K562 (cell line): ENCODE measurements at regions not wholly inside any gene's neighbourhood (a gene's known extent, or its start where the extent isn't known, plus 50 kb on each side); places are given as distances from the start of the nearest gene placed in this dataset.

ENCODE experiments used
- ATAC-seq: fragments of 200-7000 bp; cut with Tn5 transposase; 3 replicates; pipeline ENCODE4 v1.9.1; 2020; ENCODE audit warnings: moderate library complexity
- BruUV-seq: library from RNA; stranded (reverse); fragments of 400-500 nt; replicated peaks from 2 replicates; lab custom pipeline; 2021; lab: Mats Ljungman, UMichigan
- CTCF ChIA-PET: fragments of 300-600 bp; formaldehyde crosslinking; extraction: SDS; loops from one replicate; lab custom pipeline; 2021; ENCODE audit warnings: low intra/inter-chr PET ratio; lab: Yijun Ruan, JAX
- POLR2A ChIA-PET: fragments of 300-600, 350-650 bp; sonication (Branson Sonifier 250); formaldehyde crosslinking; extraction: SDS; loops from one replicate; lab custom pipeline; 2021; ENCODE audit warnings: antibody characterized with exemption, inconsistent platforms; lab: Yijun Ruan, JAX
- DNase-seq, 4 experiments: peaks; one replicate each; pipeline versions ENCODE4 v3.0.0 to v3.0.0-alpha.2; 2011 to 2018; ENCODE audit warnings: low spot score in 3 of 4, mixed read lengths in 3 of 4; ENCODE audit errors: extremely low read depth in 1 of 4
- FAIRE-seq: peaks from 2 replicates; lab custom pipeline; 2011; peaks lifted over from hg19 to GRCh38; lab: Jason Lieb, UNC
- H2AFZ ChIP-seq: 2 replicates; pipeline ENCODE4 v1.6.0; 2011; ENCODE audit warnings: low read depth, low read length, control low read depth, inconsistent platforms
- H3K27ac ChIP-seq: fragments of 200-600 bp; 3 replicates; pipeline ENCODE4 v1.8.0; 2011; ENCODE audit warnings: low read depth, mild to moderate bottlenecking, control low read depth, inconsistent platforms, low read length, moderate library complexity, mixed read lengths; ENCODE audit errors: extremely low read depth
- H3K27me3 ChIP-seq, 2 experiments: fragments of 300-600 bp in 1 of 2; 2 replicates in 1 of 2; 3 replicates in 1 of 2; pipeline versions ENCODE4 v1.6.0 to v1.8.0; 2011; ENCODE audit warnings: inconsistent platforms in 2 of 2, low read length in 2 of 2, mild to moderate bottlenecking in 1 of 2, mixed read lengths in 1 of 2, moderate library complexity in 1 of 2; ENCODE audit not compliant: control insufficient read depth in 2 of 2, insufficient read depth in 2 of 2
- H3K36me3 ChIP-seq: fragments of 300-600 bp; 3 replicates; pipeline ENCODE4 v1.8.0; 2011; ENCODE audit warnings: mild to moderate bottlenecking, low read length, inconsistent platforms; ENCODE audit not compliant: control insufficient read depth, insufficient read depth
- H3K4me1 ChIP-seq, 2 experiments: fragments of 200-600 bp in 1 of 2; replicated peaks in 1 of 2; 2 replicates in 1 of 2; 3 replicates in 1 of 2; pipeline versions ENCODE4 v1.5.1 to v1.8.0; 2011; ENCODE audit warnings: inconsistent platforms in 2 of 2, low read length in 2 of 2, mild to moderate bottlenecking in 1 of 2, mixed read lengths in 1 of 2, moderate library complexity in 1 of 2; ENCODE audit not compliant: control insufficient read depth in 2 of 2, insufficient read depth in 2 of 2
- H3K4me2 ChIP-seq: 2 replicates; pipeline ENCODE4 v1.6.1; 2011; ENCODE audit warnings: low read length, control low read depth, inconsistent platforms, mixed read lengths; ENCODE audit not compliant: insufficient read depth
- H3K4me3 ChIP-seq: fragments of 200-600 bp; sonication (generic), shearing (Covaris generic); 2 replicates; pipeline ENCODE4 v1.5.1; 2016; ENCODE audit warnings: control low read depth, inconsistent platforms
- H3K79me2 ChIP-seq: fragments of 200-600 bp; 3 replicates; pipeline ENCODE4 v1.8.0; 2011; ENCODE audit warnings: low read length, inconsistent platforms; ENCODE audit not compliant: control insufficient read depth, insufficient read depth
- H3K9ac ChIP-seq, 2 experiments: 2 replicates each; pipeline versions ENCODE4 v1.6.0 to v1.6.1; 2011; ENCODE audit warnings: low read depth in 2 of 2, low read length in 2 of 2, control low read depth in 1 of 2, inconsistent platforms in 1 of 2, mild to moderate bottlenecking in 1 of 2, mixed read lengths in 1 of 2; ENCODE audit not compliant: insufficient read depth in 1 of 2
- H3K9me1 ChIP-seq: one replicate; pipeline ENCODE4 v1.6.0; 2011; ENCODE audit warnings: inconsistent platforms, mild to moderate bottlenecking, low read length, moderate library complexity; ENCODE audit not compliant: control insufficient read depth, insufficient read depth
- H3K9me3 ChIP-seq: replicated peaks from 2 replicates; pipeline ENCODE4 v1.5.1; 2011; ENCODE audit warnings: low read depth, low read length, inconsistent platforms; ENCODE audit not compliant: control insufficient read depth, insufficient read depth
- H4K20me1 ChIP-seq: replicated peaks from 2 replicates; pipeline ENCODE4 v1.6.1; 2011; ENCODE audit warnings: low read length, inconsistent platforms, mixed read lengths; ENCODE audit not compliant: control insufficient read depth, insufficient read depth
- BCOR ChIP-seq: fragments of 450-650 bp; IDR thresholded peaks from 2 replicates; pipeline ENCODE4 v1.6.1; 2016
- FOXA3 ChIP-seq, 2 experiments: fragments of 450-650 bp in 1 of 2; sonication (generic) in 1 of 2; formaldehyde crosslinking; IDR thresholded peaks in 1 of 2; conservative IDR thresholded peaks in 1 of 2; 2 replicates each; pipeline versions ENCODE4 v1.4.0 to v1.8.0; 2020 to 2022; ENCODE audit warnings: mild to moderate bottlenecking in 2 of 2, missing genetic modification reagents in 1 of 2
- LEF1 ChIP-seq: fragments of 450-650 bp; IDR thresholded peaks from 2 replicates; pipeline ENCODE4 v1.6.1; 2016; ENCODE audit warnings: mild to moderate bottlenecking
- TAF1 ChIP-seq: IDR thresholded peaks from 2 replicates; pipeline ENCODE4 v1.6.1; 2011; ENCODE audit warnings: mild to moderate bottlenecking, low read length, moderate library complexity; ENCODE audit not compliant: insufficient read depth, control insufficient read depth, severe bottlenecking; ENCODE audit errors: extremely low read depth
- ZNF354B ChIP-seq: fragments of 250-450 bp; sonication (Bioruptor Pico); IDR thresholded peaks from 2 replicates; pipeline ENCODE4 v1.4.0; 2020
- ZSCAN32 ChIP-seq: fragments of 450-650 bp; formaldehyde crosslinking; IDR thresholded peaks from 2 replicates; pipeline ENCODE4 v1.4.0; 2020; ENCODE audit warnings: mild to moderate bottlenecking, moderate library complexity
- WGBS: fragments of 100-300 bp; shearing (Covaris generic); methylation state at CpG from one replicate; pipeline ENCODE4 v1.1.6; 2016; ENCODE audit warnings: low coverage, mixed read lengths; ENCODE audit not compliant: insufficient coverage; ENCODE audit errors: missing lambda C conversion rate; 5-methylcytosine and 5-hydroxymethylcytosine counted together
- in situ Hi-C: fragments of 300-500 bp; cut with MboI; formaldehyde crosslinking; loops from 4 replicates; pipeline ENCODE4 v1.15.0; 2018; ENCODE audit warnings: inconsistent platforms, mixed read lengths
- intact Hi-C: fragments of 100-400 bp; cut with micrococcal nuclease; formaldehyde crosslinking; loops from 2 replicates; pipeline ENCODE4 v1.14.2; 2022
- TF ChIP-seq, protein P1 (sequence below): sonication (generic); formaldehyde crosslinking; IDR thresholded peaks from 2 replicates; pipeline ENCODE4 v1.8.1; 2023; ENCODE audit warnings: missing genetic modification reagents, mild to moderate bottlenecking, borderline replicate concordance
- TF ChIP-seq, protein P2 (sequence below): sonication (generic); IDR thresholded peaks from 2 replicates; pipeline ENCODE4 v1.6.1; 2016
- TF ChIP-seq, protein P3 (sequence below): sonication (generic); formaldehyde crosslinking; IDR thresholded peaks from 2 replicates; pipeline ENCODE4 v1.8.0; 2022; ENCODE audit warnings: mild to moderate bottlenecking, missing genetic modification reagents

DNA sequence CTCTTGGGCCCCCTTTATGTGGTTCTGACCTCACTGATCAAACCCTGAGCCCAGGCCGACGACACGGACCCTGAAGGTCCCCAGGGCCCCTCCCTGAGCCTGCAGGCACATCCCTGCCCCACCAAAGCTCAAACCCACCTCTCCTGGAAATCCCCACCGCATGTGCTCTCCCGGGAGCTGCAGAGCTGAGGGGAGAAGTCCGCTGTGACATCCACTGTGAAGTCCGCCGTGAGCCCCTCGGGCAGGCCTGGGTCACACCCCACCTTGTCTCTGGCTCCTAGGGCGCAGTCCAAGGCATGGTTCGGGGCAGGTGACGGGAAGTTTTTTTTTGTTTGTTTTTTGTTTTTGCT is 100.2 kb downstream of the MICALL2 start (continued):
- TF ChIP-seq BCOR, result no peak
- TF ChIP-seq ZSCAN32, result no peak

DNA sequence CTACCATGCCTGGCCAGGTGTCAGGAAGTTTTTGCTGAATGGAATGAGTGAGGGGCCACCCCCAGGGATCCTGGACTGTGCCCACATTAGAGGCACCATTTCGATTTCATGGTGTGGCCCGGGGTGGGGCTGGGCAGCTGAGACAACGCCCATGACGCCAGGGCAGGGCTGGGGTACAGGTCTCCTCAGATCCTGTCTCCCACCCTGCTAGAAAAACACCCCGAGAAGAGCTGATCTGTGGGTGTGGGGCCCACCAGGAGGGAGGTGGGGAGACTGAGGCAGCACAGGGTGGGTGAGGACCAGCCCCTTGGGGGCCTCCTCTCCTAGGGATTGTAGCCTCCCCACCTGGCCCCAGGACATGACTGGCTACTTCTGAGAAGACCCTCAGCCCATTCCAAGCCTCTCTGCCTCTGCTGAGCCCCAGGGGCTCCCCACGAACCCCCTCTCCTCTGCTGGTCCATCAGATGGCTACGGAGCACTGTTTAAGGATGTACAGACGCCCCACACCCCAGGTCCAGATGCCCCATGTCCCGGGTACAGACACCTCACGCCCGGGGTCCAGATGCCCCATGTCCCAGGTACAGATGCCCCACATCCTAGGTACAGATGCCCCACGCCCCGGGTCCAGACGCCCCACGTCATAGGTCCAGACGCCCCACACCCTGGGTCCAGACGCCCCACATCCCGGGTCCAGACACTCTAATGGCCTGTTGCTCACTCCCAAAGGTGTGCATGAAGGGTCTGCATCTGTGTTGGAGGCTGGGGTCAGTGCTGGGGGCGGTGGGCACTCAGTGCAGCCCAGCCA is 99.4 kb downstream of the MICALL2 start:
- DNase-seq (no peak), FAIRE-seq (no peak), ATAC-seq (no peak)
- intact Hi-C loops (loop anchor here (10.0 kb wide), 1 partner anchor 135 kb away; no protein-coding TSS in a partner anchor), in situ Hi-C loops (no loop called here)
- Histone ChIP-seq H3K4me2 (no peak overlapping the region), H3K9me3 (no peaks in the 10 kb centered on the region), H3K4me1 (peaks cover 0 to 13% of the 10 kb centered on the region in 2 experiments; a peak in 1 of 5 replicates), H3K9ac (no peak overlapping the region), H2AFZ (no peak overlapping the region), H3K4me3 (no peak overlapping the region), H3K36me3 (no peaks in the 10 kb centered on the region), H3K79me2 (no peaks in the 10 kb centered on the region), H3K27ac (no peak overlapping the region), H3K9me1 (no peaks in the 10 kb centered on the region), H3K27me3 (peaks cover 5 to 53% of the 10 kb centered on the region in 2 experiments; a peak in 4 of 5 replicates), H4K20me1 (no peaks in the 10 kb centered on the region)
- ChIA-PET POLR2A (interaction anchor here (0.6 to 0.8 kb wide), 3 partner anchors 8 to 12 kb away, joined by 3 read pairs; no protein-coding TSS in a partner anchor), CTCF (no interaction called here)
- WGBS, result 3% methylated on average over 19 of the region's 19 CpGs
- BruUV-seq, result no TSS peak
- TF ChIP-seq, protein P1, sequence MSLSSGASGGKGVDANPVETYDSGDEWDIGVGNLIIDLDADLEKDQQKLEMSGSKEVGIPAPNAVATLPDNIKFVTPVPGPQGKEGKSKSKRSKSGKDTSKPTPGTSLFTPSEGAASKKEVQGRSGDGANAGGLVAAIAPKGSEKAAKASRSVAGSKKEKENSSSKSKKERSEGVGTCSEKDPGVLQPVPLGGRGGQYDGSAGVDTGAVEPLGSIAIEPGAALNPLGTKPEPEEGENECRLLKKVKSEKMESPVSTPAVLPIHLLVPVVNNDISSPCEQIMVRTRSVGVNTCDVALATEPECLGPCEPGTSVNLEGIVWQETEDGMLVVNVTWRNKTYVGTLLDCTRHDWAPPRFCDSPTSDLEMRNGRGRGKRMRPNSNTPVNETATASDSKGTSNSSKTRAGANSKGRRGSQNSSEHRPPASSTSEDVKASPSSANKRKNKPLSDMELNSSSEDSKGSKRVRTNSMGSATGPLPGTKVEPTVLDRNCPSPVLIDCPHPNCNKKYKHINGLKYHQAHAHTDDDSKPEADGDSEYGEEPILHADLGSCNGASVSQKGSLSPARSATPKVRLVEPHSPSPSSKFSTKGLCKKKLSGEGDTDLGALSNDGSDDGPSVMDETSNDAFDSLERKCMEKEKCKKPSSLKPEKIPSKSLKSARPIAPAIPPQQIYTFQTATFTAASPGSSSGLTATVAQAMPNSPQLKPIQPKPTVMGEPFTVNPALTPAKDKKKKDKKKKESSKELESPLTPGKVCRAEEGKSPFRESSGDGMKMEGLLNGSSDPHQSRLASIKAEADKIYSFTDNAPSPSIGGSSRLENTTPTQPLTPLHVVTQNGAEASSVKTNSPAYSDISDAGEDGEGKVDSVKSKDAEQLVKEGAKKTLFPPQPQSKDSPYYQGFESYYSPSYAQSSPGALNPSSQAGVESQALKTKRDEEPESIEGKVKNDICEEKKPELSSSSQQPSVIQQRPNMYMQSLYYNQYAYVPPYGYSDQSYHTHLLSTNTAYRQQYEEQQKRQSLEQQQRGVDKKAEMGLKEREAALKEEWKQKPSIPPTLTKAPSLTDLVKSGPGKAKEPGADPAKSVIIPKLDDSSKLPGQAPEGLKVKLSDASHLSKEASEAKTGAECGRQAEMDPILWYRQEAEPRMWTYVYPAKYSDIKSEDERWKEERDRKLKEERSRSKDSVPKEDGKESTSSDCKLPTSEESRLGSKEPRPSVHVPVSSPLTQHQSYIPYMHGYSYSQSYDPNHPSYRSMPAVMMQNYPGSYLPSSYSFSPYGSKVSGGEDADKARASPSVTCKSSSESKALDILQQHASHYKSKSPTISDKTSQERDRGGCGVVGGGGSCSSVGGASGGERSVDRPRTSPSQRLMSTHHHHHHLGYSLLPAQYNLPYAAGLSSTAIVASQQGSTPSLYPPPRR (CRISPR knock-in tag), result no peak
- TF ChIP-seq, protein P2, sequence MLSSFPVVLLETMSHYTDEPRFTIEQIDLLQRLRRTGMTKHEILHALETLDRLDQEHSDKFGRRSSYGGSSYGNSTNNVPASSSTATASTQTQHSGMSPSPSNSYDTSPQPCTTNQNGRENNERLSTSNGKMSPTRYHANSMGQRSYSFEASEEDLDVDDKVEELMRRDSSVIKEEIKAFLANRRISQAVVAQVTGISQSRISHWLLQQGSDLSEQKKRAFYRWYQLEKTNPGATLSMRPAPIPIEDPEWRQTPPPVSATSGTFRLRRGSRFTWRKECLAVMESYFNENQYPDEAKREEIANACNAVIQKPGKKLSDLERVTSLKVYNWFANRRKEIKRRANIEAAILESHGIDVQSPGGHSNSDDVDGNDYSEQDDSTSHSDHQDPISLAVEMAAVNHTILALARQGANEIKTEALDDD, result no peak
- TF ChIP-seq, protein P3, sequence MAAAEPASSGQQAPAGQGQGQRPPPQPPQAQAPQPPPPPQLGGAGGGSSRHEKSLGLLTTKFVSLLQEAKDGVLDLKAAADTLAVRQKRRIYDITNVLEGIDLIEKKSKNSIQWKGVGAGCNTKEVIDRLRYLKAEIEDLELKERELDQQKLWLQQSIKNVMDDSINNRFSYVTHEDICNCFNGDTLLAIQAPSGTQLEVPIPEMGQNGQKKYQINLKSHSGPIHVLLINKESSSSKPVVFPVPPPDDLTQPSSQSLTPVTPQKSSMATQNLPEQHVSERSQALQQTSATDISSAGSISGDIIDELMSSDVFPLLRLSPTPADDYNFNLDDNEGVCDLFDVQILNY (CRISPR knock-in tag), result no peak
- TF ChIP-seq FOXA3 (CRISPR knock-in tag; conservative IDR thresholded peaks at IDR 0.05 in 1 of 2, IDR thresholded peaks at IDR 0.05 in 1 of 2), result no peak
- TF ChIP-seq ZNF354B (CRISPR knock-in tag), result no peak
- no peak for TF ChIP-seq LEF1
- TF ChIP-seq TAF1, result no peak
